Testis (tissue), 2 donors: ENCODE measurements at regions not wholly inside any gene's neighbourhood (a gene's known extent, or its start where the extent isn't known, plus 50 kb on each side); places are given as distances from the start of the nearest gene placed in this dataset.

Experiments used
- POLR2A ChIP-seq: fragments of 450-650 bp; IDR thresholded peaks from one replicate; pipeline ENCODE4 v1.6.1; 2017; ENCODE audit warnings: antibody characterized with exemption, mild to moderate bottlenecking, moderate library complexity
- TF ChIP-seq, protein P1 (sequence below), 3 experiments: fragments of 450-650 bp in 2 of 3; fragments of 200-600 bp in 1 of 3; sonication (generic) in 1 of 3; IDR thresholded peaks; one replicate each; pipeline ENCODE4 v1.5.1; 2016 to 2019; ENCODE audit warnings: antibody characterized with exemption in 3 of 3, mild to moderate bottlenecking in 2 of 3, moderate library complexity in 1 of 3

DNA sequence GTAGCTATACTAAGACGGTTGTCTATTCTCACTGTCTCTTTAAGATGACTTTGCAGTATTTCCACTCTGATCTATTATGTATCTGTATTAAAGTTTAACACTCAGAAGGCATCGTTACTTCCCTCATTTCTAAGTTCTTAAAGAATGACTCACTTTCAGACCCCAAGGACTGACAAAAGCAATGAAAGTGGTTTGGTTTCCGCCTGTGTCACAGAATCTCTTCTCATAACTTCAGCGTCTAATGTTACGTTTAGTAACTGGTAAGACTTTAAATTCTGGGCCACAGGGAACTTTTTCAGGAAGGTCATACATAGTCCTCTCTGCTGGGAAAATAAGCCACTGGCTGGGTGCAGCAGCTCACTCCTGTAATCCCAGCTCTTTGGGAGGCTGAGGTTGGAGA is 892.0 kb upstream of the AUTS2 start:
- TF ChIP-seq, protein P1, sequence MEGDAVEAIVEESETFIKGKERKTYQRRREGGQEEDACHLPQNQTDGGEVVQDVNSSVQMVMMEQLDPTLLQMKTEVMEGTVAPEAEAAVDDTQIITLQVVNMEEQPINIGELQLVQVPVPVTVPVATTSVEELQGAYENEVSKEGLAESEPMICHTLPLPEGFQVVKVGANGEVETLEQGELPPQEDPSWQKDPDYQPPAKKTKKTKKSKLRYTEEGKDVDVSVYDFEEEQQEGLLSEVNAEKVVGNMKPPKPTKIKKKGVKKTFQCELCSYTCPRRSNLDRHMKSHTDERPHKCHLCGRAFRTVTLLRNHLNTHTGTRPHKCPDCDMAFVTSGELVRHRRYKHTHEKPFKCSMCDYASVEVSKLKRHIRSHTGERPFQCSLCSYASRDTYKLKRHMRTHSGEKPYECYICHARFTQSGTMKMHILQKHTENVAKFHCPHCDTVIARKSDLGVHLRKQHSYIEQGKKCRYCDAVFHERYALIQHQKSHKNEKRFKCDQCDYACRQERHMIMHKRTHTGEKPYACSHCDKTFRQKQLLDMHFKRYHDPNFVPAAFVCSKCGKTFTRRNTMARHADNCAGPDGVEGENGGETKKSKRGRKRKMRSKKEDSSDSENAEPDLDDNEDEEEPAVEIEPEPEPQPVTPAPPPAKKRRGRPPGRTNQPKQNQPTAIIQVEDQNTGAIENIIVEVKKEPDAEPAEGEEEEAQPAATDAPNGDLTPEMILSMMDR (IDR thresholded peaks at IDR 0.05): no peak
- no peak for TF ChIP-seq POLR2A
